Right lung (tissue), 2 donors: ENCODE measurements at regions not wholly inside any gene's neighbourhood (a gene's known extent, or its start where the extent isn't known, plus 50 kb on each side); places are given as distances from the start of the nearest gene placed in this dataset.

Experiments used
- DNase-seq, 2 donors: peaks; one replicate each; pipeline ENCODE4 v3.0.0-alpha.2; 2013

DNA sequence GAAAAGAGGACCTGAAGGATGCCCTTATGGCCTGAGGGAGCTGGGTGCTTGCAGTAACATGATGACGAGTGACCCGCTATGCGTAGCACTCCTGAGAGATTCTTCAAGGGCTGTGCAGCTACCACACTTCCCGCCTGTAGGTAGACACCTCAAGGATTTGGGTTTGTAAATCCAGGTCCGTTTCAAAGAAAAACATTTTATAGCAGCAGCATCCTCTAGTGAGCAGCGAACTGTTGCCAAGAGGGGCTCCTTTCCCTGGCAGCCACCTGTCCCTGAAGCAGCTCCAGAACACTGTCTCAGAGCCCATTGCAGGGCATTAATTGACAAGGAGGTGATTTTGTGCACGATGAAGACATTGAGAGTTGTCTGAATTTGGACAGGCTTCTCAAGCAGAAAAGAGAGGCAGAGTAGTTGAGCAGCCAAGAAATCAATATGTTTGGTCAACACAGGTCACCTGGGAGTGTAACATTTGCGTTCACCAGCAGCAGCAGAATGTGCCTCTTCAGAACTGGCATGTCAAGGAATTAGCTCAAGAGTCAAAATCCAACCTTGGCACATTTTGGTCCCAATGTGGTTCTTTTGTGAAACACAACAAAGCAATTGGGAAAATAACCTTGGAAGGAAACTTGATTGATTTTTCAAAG lies 209.8 kb upstream of the MTNR1B start:
- no peak for DNase-seq

DNA sequence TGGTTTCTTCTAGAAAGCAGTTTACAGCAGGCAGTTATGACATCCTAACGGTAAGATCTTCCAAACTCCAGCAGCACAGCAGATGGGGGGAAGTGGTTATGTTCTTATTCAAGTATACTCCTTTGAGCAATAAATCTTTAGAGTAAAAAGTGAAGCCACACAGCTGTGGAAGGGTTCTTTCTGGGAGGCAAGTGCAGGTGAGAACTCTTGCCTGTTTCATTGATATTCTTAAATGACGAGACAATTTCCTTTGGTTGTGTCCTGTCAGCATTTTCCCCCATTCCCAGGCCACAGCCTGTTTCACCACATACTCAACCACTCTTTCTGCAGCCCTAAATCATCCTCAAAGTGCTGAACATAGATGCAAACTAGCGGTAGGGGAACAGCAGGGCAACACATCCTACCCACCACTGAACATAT lies 207.3 kb upstream of the MTNR1B start:
- no peak for DNase-seq

DNA sequence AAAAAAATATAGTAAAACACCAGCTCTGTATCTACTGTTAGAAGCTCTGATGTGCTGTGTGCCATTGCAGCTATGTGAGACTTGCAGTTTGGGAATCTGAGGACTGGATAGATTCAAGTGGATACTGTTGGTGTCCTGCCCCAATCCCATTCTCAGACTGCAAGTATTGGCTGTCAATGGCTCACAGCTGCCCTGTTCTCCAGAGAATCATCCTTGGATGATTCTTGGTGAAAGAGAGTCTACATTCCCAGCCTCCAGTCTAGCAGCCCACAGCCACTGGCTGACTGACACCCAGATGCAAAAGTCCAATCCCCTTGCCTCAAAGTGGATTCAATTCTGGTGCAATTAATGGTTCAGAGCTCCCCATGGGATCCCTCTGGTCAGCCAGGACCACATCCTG lies 206.1 kb upstream of the MTNR1B start:
- DNase-seq: no peak

DNA sequence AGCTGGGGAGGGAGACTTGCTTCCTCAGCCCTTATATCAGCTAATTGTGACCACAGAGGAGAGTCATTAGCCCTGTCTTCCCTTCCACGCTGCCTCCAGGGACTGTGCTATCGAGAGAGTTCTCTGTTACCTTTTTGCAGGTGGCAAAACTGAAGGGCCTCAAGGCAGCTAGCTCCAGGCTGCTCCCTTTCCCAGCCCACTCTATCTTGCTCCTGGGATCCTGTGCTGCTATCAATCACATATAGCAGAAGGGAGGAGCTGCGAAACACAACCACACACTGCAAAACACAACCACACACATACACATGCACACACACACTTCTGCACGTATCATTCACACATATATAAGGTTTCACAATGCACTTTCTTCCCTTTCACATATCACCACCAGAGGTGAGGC lies 205.3 kb upstream of the MTNR1B start:
- no peak for DNase-seq

DNA sequence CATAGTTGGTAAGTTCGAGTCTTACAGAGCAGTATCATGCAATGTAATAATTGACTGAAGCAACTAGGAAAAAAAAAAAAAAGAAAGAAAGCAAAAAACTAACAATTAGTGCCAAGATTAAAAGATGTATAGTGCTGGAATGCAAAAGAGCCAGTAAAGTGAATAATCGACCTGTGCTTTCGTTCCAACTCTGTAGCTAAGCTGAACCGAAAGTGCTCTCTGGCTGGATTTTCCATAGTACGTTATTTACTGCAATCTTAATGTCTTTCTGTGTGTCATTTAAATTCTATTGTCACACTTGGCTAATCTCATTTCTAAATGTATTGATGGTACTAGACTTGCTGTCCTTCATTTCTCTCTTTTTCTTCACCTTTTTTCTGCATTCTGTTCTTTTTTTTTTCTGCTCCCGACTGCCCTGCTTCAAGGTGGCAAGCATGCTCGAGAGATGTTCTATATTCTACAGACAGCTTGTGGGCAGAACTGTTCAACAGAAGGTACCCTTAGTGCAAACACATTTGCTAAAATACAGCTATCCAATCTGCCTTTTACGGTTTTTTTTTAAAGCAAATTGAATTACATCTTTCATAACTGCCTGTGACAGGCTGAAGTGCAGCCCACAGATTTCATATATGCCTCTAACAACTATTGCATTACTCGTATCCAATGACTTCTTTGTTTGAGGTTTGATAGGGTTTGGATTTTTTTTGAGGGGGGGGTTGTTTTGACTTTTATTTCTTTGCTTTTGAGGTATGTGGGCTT lies 204.2 kb upstream of the MTNR1B start:
- no peak for DNase-seq

DNA sequence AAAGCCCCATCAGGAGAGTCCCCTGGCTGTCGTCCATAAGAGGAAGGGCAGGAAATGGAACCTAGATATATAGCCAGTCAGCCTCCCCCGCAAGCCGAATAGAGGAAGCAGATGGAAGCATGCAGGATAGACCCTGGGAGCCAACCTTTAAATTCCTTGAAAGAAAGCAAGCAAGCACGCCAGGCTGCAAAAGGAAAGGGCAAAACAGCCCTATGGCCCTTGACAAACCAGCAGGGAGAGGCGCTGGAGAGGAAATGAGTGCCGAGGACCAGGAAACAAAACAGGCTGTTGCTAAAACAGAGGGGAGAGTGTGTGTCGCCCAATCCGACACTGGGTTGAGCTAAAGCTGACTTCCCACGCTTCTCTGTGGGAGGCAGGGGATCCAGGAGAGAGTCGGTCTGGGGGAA lies 203.5 kb upstream of the MTNR1B start:
- DNase-seq: peak; percentile 44 to 50

DNA sequence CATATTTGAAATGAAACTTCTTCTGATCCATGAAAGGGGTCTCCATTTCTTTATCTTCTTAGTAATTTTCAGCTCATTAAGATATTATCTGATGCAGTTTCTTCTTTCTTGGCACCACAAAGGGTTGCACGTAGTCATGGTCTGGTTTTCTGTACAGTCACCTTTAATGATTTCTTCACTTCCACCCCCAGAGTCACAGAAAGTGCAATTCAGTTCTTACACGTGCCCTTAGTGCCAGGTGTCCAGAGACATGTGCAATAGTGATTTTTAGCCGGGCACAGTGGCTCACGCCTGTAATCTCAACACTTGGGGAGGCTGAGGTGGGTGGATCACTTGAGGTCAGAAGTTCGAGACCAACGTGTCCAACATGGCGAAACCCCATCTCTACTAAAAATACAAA lies 202.8 kb upstream of the MTNR1B start:
- DNase-seq: no peak

DNA sequence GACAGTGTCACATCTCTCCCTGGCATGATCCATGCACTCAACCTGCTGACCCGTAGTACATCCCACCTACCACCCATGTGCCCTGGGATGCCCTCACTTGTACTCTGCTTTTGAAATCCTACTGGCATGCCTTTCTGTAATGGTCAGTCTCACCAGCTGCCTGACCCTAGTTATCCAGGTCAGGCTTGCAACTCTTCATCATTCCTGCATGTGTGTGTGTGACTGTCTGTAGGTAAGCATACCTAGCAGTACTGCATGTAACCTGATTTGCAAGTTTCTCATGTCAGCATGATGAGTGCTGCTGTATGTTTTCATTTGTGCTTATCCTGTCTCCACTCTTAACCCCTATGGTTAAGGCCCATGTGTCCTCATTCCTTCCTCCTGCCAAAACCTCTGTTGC lies 202.0 kb upstream of the MTNR1B start:
- DNase-seq: no peak

DNA sequence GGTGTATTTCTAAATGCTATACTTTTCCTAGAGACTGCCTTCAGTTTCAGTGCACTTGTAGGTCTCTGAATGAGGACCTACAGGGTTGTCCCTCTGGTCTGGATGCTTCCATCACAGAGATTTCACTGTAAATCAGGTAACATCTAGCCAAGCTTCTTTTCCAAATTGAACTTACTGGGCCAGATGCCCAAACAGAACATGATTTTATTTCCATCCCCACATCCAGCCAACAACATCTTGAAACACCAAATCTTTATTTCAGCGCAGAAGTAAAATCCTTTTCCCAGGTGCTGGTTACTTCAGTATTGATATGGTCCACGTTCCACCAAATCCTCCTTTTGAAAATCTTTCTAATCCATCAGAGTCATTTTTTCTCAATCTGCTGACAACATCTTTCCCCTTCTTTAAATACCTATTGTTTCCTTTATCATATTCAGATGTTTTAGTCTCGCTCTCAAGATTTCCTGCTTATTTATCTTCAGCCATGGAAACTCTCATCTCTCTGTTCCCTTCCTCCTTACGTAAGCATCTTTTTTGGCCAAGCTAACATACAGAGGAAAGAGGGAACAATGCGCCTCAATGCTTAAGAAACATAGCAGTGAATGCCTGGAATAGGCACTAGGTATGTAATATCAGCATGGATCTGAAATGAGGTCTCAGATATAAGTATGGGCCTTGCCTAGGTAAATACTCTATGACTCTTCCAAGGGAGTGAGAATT lies 201.2 kb upstream of the MTNR1B start:
- DNase-seq: no peak

DNA sequence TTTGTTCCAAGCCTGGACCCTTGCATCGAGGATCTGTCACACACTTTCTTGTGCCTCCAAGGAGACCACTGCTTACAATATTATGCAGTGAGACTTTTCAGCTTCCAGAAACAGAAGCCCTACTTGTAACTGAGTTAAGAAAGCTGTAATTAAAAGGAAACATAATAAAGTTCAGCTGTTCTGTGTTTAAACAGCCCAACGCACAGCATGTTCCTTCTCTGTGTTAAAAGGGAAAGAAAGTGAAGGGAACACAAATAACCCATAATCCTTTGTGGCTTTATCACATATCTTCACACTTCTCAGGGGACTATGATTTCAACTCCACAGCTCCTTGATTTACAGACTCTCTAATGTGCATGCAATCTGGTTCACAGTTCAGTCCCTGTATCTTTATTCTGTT lies 200.3 kb upstream of the MTNR1B start:
- DNase-seq: no peak

DNA sequence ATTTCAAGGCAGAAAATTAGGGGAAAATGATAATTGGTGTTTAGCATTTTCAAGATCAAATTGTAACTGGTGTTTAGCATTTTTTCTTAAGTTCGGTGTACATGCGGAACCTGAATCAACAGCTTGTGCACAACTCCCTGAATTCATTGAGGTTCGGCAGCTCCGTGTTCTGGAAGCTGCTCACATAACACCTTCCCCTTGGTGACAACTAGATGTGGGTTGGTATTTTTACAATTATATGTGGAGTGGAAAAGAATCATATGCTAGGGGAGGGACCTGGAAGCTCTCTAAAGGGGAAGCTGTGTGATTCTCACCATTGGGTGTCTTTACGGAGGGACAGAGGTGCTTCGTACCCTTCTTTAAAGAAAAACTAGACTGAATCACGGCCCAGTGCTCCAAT lies 199.0 kb upstream of the MTNR1B start:
- DNase-seq: no peak

DNA sequence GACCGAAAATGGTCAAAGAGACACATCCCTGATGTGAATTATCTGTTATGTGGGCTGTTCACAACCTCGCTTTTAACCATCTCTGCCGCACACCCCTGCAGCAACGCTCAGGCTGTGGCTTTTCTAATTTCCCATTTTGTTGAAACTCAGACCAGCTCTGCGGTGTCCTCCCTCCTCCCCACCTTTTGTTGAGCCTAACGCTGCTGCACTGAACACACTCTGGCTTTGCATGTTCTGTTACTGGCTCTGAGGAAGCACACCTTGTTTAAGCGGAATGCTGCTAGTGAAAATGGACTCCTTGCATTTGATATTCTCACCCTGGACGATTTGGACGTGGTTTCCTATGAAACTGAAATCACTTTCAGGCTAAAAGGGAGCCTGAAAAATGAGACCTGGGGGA lies 198.5 kb upstream of the MTNR1B start:
- DNase-seq: no peak

DNA sequence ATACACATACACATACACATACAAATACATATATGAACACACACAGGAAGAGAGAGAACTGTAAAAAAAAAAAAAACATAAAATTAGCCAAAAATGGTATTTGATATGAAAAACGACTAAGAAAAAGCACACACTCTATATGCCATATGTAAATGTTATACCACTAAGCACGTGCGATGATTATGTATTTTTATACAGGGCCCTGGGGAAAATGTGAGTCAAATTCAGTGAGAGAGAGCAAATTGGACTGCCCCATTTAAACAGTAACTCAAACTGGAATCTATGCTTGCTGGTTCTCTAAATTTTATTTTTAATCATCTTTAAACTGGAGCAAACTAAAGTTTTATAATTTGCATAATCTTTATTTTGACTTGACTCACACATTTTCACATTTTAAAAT lies 197.8 kb upstream of the MTNR1B start:
- DNase-seq: no peak

DNA sequence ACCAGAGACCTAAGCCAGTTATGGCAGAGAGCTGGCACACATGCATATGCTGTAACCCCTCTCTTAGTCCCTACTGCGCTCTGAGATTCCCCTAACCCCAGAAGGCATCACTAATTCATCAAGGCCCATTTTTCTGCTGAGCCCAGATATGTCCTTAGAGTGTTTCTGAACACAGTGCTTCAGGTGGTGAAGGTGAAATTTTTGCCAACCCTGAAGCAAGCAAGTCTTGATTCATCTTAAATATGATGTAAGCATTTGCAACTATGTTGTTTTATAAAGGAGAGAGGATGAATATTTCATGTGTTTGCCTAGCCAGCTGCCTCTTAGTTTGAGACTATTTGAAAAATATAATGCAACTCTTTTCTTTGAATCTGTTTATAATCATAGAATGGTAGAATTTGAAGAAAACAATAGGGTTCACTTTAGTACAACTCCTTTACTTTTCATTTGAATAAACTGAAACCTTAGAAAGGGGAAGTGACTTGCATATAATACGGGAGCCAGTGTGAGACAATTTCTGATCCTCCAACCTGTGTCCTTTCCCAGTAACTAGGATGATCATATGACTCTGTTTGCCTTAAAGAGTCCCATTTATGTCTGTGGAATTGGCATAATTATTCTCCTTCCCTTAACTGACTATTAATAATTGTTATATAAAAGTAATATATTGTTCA lies 194.3 kb upstream of the MTNR1B start:
- DNase-seq: no peak

DNA sequence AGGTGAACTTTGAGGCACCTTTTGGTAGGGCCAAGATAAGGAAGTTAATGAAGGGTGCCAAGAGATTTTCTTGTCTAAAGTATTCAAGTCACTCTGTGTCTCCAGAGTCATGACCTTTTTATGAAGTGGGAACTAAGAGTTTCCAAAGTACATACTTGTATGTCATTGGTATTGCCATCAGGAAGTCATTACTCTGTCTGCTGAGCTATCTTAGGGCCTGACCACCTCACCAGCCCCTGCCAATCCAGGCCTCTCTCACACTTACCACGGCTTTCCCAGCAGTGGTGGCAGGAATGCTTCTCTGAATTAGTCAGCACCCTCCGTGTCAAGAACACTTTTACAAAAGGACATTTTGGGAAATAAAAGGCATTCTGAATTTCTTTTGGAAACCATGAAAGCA lies 192.8 kb upstream of the MTNR1B start:
- DNase-seq: no peak

DNA sequence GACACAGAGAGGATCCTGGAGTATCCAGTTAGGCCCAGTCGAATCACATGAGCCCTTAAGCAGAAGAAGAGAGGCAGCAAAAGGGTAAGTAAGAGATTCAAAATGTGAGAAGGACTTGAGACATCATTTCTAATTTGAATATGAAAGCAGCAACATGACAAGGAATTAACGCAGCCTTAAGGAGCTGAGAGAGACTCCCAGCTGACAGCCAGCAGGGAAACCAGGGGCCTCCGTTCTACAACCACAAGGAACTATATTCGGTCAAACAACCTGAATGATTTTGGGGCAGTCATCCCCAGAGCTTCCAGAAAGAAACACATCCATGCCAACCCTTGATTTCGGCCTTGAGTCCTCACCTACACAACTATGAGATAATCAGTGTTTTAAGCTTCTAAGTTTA lies 189.7 kb upstream of the MTNR1B start:
- no peak for DNase-seq

DNA sequence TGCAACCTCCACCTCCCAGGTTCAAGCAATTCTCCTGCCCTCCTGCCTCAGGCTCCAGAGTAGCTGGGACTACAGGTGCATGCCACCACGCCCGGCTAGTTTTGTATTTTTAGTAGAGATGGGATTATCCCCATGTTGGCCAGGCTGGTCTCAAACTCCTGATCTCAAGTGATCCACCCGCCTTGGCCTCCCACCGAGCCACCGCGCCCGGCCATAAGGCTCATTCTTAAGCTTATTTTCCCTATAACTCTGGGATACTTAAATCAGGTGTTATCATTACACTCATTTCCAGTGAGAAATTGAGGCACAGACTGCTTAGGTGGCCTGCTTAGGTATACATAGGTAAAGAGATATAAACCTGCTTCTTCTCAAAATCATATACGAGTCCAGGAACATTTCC lies 188.3 kb upstream of the MTNR1B start:
- DNase-seq: no peak

DNA sequence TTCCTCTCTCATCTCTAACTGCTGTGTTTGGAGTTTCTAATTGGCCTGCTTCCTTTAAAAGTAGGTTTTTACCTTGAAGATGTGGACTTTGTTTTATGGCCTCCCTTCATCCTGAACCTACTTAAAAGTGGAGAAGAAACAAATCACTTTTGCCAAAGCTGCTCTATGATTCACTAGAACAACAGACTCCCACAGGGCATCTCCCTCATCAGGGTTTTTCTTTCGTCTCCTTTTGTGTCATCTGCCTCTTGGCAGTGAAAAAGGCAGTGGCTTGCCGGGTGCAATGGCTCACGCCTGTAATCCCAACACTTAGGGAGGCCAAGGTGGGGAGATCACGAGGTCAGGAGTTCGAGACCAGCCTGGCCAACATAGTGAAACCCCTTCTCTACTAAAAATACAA lies 186.6 kb upstream of the MTNR1B start:
- DNase-seq: no peak

DNA sequence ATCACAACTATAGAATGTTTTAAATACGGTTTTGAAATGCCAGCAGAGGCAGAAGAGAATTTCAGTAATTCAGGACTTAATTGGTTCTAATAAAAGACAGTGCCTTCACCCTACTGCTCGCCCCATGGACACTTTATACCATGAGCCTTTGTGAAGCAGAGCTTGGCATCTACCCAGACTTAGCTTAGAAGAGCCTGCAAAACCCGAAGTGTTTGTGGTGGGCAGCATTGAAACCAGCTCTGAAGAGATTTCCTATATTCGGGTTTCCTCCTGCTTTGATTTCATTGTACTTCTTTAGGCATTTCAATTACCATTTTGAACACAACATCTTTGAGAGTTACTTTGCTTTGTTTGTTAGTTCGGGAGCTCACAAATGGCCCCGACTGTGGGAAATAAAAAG lies 185.1 kb upstream of the MTNR1B start:
- no peak for DNase-seq

DNA sequence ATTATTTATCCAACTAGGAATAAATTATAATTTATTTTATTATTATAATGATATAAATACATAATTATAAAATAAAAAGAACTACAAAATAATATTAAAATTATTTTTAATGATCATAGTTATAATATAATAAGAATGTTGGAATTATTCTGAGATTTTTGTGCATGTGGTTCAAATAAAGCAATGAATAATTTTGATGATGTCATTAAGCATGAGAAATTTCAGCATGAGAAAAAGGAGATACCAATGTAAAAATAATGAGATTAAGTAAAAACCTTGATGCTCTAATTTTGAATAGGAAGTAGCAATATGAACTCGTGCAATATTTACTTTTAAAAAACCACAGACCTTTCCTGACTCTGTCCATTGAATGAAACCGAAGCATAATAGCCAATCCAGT lies 181.8 kb upstream of the MTNR1B start:
- DNase-seq: no peak

DNA sequence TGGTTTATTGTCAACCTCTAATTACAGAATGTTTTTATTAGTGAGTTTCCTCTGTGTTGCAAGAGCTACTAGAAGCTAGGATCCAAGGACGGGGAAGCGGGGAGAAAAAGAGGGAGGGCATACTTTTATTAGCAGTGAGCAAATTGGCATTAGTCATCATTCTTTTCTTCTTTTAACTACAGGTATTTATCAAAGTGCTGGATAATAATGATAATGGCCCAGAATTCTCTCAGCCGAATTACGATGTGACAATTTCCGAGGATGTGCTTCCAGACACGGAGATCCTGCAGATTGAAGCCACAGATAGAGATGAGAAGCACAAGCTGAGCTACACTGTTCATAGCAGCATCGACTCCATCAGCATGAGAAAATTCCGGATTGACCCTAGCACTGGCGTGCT lies 179.7 kb upstream of the MTNR1B start:
- DNase-seq: no peak

DNA sequence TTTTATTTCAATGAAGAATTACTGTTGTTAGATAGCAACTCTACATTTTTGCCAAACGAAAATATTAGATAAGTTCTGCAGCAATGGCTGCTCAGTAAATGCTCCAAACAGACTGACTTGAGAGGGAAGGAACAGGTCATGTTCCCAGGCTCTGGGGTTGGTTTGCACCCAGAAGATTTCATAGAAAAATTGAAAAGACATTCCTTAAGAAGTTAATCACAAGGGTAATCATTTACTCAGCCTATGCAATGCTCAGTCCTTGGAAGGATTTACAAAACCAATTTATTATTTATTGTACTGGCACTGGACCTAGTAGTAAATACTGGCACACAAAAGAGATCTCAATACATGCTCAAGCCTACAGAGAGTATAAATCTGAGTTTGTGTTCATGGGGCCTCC lies 179.1 kb upstream of the MTNR1B start:
- DNase-seq: no peak
